HepG2 (cell line): ENCODE measurements at regions not wholly inside any gene's neighbourhood (a gene's known extent, or its start where the extent isn't known, plus 50 kb on each side); places are given as distances from the start of the nearest gene placed in this dataset.

ENCODE experiments used
- ATAC-seq: fragments of 200-7000 bp; cut with Tn5 transposase; 3 replicates; pipeline ENCODE4 v1.9.1; 2020; ENCODE audit warnings: mild to moderate bottlenecking, moderate library complexity
- BruUV-seq: library from RNA; stranded (reverse); fragments of 400-500 nt; replicated peaks from 2 replicates; lab custom pipeline; 2021; lab: Mats Ljungman, UMichigan
- CTCF ChIA-PET: fragments of 300-600 bp; formaldehyde crosslinking; extraction: SDS; loops from one replicate; lab custom pipeline; 2021; ENCODE audit warnings: low total read pairs, inconsistent platforms, low intra/inter-chr PET ratio; lab: Yijun Ruan, JAX
- POLR2A ChIA-PET: fragments of 350-600 bp; sonication (Branson Sonifier 250); formaldehyde crosslinking; loops from one replicate; lab custom pipeline; 2020; ENCODE audit warnings: antibody characterized with exemption, inconsistent platforms; lab: Yijun Ruan, JAX
- DNase-seq: peaks from one replicate; pipeline ENCODE4 v3.0.0-alpha.2; 2015; ENCODE audit warnings: low spot score
- FAIRE-seq: peaks from 3 replicates; lab custom pipeline; 2011; peaks lifted over from hg19 to GRCh38; lab: Jason Lieb, UNC
- H2AFZ ChIP-seq: one replicate; pipeline ENCODE4 v1.6.1; 2011; ENCODE audit warnings: low read length, inconsistent platforms
- H3K27ac ChIP-seq: fragments of 300-600 bp; 3 replicates; pipeline ENCODE4 v1.8.0; 2011; ENCODE audit warnings: mixed run types, mild to moderate bottlenecking, mixed read lengths, low read length, inconsistent platforms; ENCODE audit not compliant: insufficient read depth; ENCODE audit errors: extremely low read length
- H3K27me3 ChIP-seq, 2 experiments: fragments of 200-600 bp in 1 of 2; 2 replicates in 1 of 2; 3 replicates in 1 of 2; pipeline versions ENCODE4 v1.6.0 to v1.8.0; 2011; ENCODE audit warnings: low read length in 2 of 2, mild to moderate bottlenecking in 2 of 2, moderate library complexity in 2 of 2, inconsistent platforms in 1 of 2; ENCODE audit not compliant: insufficient read depth in 2 of 2, control insufficient read depth in 1 of 2
- H3K36me3 ChIP-seq, 2 experiments: fragments of 200-600 bp in 1 of 2; replicated peaks in 1 of 2; 2 replicates in 1 of 2; 3 replicates in 1 of 2; pipeline versions ENCODE4 v1.5.1 to v1.8.0; 2011; ENCODE audit warnings: low read length in 2 of 2, inconsistent platforms in 1 of 2; ENCODE audit not compliant: insufficient read depth in 2 of 2, control insufficient read depth in 1 of 2
- H3K4me1 ChIP-seq: 2 replicates; pipeline ENCODE4 v1.5.1; 2012; ENCODE audit warnings: low read length, inconsistent platforms; ENCODE audit not compliant: insufficient read depth
- H3K4me2 ChIP-seq: 2 replicates; pipeline ENCODE4 v1.6.0; 2011; ENCODE audit warnings: low read depth, low read length, inconsistent platforms
- H3K4me3 ChIP-seq, 3 experiments: fragments of 200-600 bp in 1 of 3; sonication (generic), shearing (Covaris generic) in 1 of 3; replicated peaks in 1 of 3; 2 replicates each; pipeline ENCODE4 v1.5.1; 2011 to 2016; ENCODE audit warnings: low read length in 3 of 3, inconsistent platforms in 2 of 3, low read depth in 2 of 3, mild to moderate bottlenecking in 2 of 3, control low read depth in 1 of 3, mixed read lengths in 1 of 3; ENCODE audit not compliant: insufficient read depth in 1 of 3
- H3K79me2 ChIP-seq: one replicate; pipeline ENCODE4 v1.6.1; 2011; ENCODE audit warnings: low read length, inconsistent platforms; ENCODE audit not compliant: insufficient read depth
- H3K9ac ChIP-seq: 2 replicates; pipeline ENCODE4 v1.6.0; 2011; ENCODE audit warnings: mild to moderate bottlenecking, low read depth, low read length, inconsistent platforms; ENCODE audit not compliant: insufficient read depth
- H3K9me3 ChIP-seq: 2 replicates; pipeline ENCODE4 v1.5.1; 2012; ENCODE audit warnings: mild to moderate bottlenecking, low read length
- H4K20me1 ChIP-seq: 2 replicates; pipeline ENCODE4 v1.6.0; 2011; ENCODE audit warnings: inconsistent platforms, mild to moderate bottlenecking, low read length, moderate library complexity; ENCODE audit not compliant: insufficient read depth
- KLF12 ChIP-seq: sonication (generic); formaldehyde crosslinking; IDR thresholded peaks from 2 replicates; pipeline ENCODE4 v1.4.0; 2020; ENCODE audit warnings: missing genetic modification reagents, borderline replicate concordance
- MED1 ChIP-seq: sonication (generic); formaldehyde crosslinking; IDR thresholded peaks from 2 replicates; pipeline ENCODE4 v1.4.0; 2020; ENCODE audit warnings: missing genetic modification reagents
- ZNF460 ChIP-seq: sonication (generic); formaldehyde crosslinking; IDR thresholded peaks from 2 replicates; pipeline ENCODE4 v1.5.1; 2020; ENCODE audit warnings: missing genetic modification reagents, mild to moderate bottlenecking, borderline replicate concordance
- ZNF572 ChIP-seq: sonication (generic); formaldehyde crosslinking; IDR thresholded peaks from 2 replicates; pipeline ENCODE4 v1.5.1; 2020; ENCODE audit warnings: mild to moderate bottlenecking, missing genetic modification reagents
- WGBS: methylation state at CpG from one replicate; pipeline ENCODE4 v1.1.6; 2017; ENCODE audit warnings: low lambda C conversion rate; 5-methylcytosine and 5-hydroxymethylcytosine counted together
- in situ Hi-C: cut with HindIII; loops from 2 replicates; pipeline ENCODE4 v1.10.0; 2017; ENCODE audit warnings: low pct_unique_long_range_greater_than_20kb; ENCODE audit not compliant: extremely low pct_ligation_motif_present
- intact Hi-C: fragments of 100-400 bp; cut with micrococcal nuclease; formaldehyde crosslinking; loops from one replicate; pipeline ENCODE4 v1.10.0; 2022; ENCODE audit not compliant: unreplicated experiment
- TF ChIP-seq, protein P1 (sequence below): sonication (generic); formaldehyde crosslinking; IDR thresholded peaks from 2 replicates; pipeline ENCODE4 v1.5.1; 2020; ENCODE audit warnings: mild to moderate bottlenecking, moderate library complexity, missing genetic modification reagents

DNA sequence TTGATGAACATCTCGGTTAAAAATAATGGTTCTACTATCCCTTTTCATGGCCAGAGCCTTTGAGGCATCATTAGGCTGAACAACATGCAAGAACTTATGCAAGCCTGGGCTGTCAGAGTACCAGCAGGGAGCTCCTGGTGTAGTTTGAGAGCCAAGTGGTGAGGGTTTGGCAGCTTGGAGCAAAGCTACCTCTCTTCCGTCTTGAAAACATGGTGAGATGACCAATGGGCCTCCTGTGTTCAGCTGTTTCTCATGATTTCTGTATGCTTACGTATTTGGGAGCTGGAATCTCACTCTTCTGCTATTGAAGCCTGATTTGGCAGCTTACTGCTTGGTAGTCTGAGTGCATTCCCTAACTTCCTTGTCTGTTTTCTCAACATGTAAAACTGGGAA lies 150.4 kb downstream of the CXCL12 start:
- no peaks in the 10 kb centered on the region for H3K36me3 ChIP-seq
- ATAC-seq (no peak), FAIRE-seq (no peak), DNase-seq (no peak)
- H3K4me3 ChIP-seq: no peak overlapping the region
- in situ Hi-C loops (no loop called here), intact Hi-C loops (no loop called here)
- ChIA-PET CTCF (no interaction called here), POLR2A (interaction anchor here (1.2 to 3.3 kb wide), 2 partner anchors 11 to 39 kb away, joined by 7 to 32 read pairs; no protein-coding TSS in a partner anchor)
- H2AFZ ChIP-seq: peak overlapping the region; percentile 31
- no peaks in the 10 kb centered on the region for H3K79me2 ChIP-seq
- H3K27ac ChIP-seq: peak overlapping the region; percentile 90
- no TSS peak for BruUV-seq
- no peak overlapping the region for H3K9ac ChIP-seq
- H4K20me1 ChIP-seq: no peaks in the 10 kb centered on the region
- peaks cover 68% of the 10 kb centered on the region for H3K4me1 ChIP-seq
- no peaks in the 10 kb centered on the region for H3K27me3 ChIP-seq
- no peak overlapping the region for H3K4me2 ChIP-seq
- TF ChIP-seq ZNF572 (CRISPR knock-in tag): no peak
- TF ChIP-seq, protein P1, sequence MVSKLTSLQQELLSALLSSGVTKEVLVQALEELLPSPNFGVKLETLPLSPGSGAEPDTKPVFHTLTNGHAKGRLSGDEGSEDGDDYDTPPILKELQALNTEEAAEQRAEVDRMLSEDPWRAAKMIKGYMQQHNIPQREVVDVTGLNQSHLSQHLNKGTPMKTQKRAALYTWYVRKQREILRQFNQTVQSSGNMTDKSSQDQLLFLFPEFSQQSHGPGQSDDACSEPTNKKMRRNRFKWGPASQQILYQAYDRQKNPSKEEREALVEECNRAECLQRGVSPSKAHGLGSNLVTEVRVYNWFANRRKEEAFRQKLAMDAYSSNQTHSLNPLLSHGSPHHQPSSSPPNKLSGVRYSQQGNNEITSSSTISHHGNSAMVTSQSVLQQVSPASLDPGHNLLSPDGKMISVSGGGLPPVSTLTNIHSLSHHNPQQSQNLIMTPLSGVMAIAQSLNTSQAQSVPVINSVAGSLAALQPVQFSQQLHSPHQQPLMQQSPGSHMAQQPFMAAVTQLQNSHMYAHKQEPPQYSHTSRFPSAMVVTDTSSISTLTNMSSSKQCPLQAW (CRISPR knock-in tag): peak; percentile 42; the same call in 1 of the 2 replicates
- TF ChIP-seq MED1: 0 out of 2 replicates have a peak, but pooled peaks have one; percentile 26
- TF ChIP-seq ZNF460 (CRISPR knock-in tag): no peak
- 0 out of 2 replicates have a peak, but pooled peaks have one; percentile 32 for TF ChIP-seq KLF12 (CRISPR knock-in tag)
- TF ChIP-seq, all 625 proteins: peak for 3
- 99% methylated on average over 3 of the region's 3 CpGs for WGBS
- H3K9me3 ChIP-seq: peaks cover 7% of the 10 kb centered on the region; the same call in 1 of the 2 replicates
